Stimulated activated CD8-positive, alpha-beta memory T cell treated with anti-CD3 and anti-CD28 coated beads, Interleukin-7, amount 100 ng/mL, for 24 hours (primary cell): ENCODE measurements at regions not wholly inside any gene's neighbourhood (a gene's known extent, or its start where the extent isn't known, plus 50 kb on each side); places are given as distances from the start of the nearest gene placed in this dataset.
"Not testable (repeated sequence)": the region's sequence is repeated elsewhere in the genome, so short reads cannot be mapped to it uniquely, and the experiment has no call there.

Experiments
- DNase-seq: peaks from one replicate; pipeline ENCODE4 v3.0.0-alpha.2; 2020; ENCODE audit warnings: low read depth

DNA sequence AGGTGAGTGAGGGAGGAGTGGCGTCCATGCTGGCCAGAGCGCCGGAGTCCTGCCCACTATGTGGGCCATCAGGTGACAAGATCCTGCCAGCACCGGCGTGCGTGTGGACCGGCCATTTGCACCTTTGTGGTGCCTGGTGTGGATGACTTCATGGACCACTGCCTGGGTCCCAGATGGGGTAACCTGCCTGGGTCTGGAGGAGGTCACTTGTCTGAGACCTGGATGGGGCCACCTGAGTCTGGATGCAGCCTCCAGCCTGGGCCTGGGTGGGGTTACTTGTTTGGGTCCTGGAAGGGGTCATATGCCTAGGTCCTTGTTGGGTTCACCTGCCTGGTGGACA is 299.6 kb downstream of the NDUFA10 start:
- DNase-seq = no peak

DNA sequence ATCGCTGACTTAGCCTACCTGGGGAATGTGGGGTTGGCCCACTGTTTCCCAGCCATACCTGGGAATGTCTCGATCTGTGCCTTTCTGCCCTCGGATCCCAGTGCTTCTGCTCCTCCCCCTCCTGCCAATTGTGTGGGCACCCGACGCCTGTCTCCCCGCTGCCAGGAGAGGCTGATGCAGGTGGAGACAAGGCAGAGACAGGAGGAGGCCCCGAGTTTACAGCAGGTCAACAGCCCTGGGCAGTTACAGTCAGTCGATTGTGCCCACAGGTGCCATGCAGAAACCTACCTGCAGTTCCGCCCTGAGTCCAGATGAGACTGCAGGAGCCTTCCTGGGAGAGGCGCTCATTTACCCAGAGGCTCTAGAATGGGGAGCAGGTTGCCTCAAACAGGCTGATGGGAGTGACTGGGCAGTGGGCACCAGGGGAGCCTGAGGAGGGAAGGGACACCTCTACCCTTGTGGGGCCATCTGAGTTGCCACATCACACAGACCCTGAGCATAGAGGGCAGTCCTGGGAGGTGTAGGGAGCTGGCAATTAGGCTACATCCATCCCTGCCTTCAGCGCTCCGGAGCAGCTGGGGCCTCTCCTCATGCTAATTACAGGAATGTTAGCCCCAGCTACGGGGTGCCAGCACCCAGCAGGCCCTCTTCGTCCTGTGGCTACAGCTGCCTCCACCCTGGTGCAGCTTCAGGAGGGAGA is 300.1 kb downstream of the NDUFA10 start:
- DNase-seq = no peak

DNA sequence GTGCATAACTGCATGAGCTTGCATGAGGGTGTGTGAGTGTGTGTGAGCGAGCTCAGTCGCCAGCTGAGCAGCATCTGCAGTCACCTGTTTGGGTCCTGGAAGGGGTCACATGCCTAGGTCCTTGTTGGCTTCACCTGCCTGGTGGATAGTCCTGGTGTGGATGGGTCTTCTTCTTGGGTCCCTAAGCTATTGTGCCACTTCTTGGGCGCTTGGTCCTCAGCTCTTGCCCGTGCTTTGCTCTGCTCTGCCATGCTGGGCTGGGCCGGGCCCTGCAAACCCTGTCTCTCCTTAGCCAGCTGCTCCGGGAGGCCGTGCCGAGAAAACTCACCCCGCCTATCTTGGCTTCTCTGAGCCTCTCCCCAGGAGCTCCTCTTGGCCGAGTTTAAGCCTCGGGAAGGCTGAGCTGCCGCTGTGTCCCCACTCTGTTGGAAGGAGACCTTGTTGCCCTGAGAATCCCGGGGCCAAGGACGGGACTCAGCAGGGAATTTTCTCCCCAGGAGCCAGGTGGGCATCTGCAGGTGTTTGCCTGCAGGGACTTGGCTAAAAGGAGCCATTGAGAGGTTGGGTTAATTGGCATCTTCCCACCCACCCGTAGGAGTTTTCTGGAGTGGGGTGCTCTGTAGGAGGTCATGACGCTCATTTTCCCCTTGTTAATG is 300.8 kb downstream of the NDUFA10 start:
- DNase-seq = no peak

DNA sequence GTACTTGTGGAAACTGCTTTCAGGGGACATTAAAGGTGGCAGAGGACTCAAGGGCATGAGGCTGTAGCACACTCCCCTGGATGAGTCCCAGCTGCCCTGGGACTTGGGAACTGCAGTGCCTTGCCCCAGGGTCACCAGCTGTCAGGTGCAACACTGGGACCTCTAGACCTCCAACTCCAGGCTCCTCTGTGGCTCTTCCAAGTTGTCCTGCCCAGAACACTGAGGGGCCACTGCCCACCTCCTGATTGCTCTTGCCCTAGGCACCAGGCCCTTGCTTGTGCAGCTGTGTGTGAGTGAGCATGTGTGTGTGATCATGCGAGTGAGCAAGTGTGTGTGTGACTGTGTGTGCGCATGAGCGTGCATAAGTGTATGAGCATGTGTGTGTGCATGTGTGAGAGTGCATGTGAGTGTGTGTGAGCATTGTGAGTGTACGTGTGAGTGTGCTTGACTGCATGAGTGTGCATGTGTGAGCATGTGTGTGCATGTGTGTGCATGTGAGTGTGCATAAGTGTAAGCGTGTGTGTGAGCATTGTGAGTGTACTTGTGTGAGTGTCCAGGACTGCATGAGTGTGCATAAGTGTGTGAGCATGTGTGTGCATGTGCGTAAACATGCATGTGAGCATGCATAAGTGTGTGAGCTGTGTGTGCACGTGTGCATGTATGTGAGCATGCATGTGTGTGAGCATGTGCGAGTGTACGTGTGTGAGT is 301.5 kb downstream of the NDUFA10 start:
- DNase-seq = no peak

DNA sequence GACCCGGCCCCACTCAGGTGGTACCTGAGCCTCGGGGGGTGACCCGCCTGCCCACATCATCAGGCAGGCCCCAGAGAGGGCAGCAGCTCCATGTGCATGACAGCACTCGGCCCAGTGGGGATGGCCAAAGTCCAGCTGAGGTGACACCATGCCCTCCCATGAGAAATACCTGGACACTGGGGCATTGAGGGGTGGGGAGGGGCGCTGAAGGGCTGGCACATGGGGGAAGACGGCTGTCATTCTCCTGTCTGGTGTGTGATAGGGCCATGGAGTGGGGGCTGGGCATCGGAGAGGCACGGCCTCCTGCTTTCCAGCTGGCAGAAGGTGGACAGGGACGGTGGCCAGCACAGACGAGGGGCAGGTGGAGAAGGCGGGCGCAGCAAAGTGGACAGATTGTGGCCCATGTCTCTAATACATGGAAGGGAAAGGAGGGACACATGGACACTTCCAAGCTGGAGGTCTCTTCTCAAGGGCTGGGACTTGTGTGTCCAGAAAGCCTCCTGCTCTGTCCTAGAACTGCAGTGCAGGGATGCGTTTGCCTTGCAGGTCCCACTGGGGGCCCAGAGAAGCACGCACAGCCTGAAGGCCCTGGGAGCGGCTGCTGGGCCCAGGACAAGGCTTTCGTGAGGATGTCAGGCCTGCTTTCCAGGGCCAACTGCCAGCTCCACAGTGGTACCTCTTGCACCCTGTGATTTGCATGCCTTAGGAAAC is 302.2 kb downstream of the NDUFA10 start:
- no peak for DNase-seq

DNA sequence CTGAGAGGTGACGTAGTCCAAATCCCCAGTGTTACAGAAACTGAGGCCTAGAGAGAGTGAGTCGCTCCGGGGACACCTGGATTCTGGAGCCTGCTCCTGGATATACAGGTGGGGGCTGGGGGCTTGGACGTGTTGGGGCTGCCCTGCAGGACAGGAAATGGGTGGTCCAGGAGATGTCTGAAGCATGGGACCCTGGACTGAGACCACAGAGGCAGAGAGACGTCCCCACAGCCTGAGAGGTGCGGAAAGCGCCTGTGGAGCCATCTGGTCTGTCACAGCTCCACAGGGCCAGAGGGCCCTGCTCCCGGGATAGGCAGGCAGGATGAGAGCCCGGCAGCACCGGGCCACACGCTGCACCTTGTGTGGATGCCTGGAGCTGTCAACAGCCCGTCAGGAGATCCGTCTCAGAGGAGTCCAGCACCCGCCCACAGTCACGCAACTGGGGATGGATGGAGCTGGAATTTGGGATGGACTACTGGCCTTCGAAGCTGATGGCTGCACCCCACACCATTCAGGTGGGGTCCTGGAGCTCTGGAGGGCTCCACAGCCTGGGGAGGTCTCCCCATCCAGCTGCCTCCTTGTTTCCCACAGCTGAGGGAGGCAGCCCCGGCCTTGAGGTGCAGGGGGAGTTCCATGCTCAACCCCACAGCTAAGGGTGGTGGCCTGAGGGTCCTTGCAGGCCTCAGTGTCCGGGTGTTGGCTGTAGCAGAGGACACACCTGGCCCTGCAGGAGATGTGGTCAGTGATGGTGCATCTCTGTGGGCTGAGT is 303.0 kb downstream of the NDUFA10 start:
- DNase-seq = no peak

DNA sequence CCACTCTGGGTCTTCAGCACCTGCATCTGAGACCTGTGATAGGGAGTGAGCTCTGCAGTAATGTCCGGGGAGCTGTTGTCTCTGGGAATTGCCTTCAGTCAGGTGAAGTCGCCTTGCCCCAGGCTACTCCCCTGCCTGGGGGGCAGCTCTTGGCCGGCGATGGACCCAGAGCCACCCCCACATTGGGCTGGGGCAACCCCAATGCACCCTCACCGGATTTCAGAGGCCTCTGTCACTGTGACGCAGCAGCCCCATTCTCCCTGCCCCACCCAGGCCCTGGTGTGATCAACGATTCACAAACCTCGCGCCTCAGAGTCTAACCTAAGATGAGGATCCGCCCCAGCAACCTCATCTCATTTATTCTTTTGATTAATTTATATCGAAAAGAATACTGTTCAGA is 303.6 kb downstream of the NDUFA10 start:
- no peak for DNase-seq

DNA sequence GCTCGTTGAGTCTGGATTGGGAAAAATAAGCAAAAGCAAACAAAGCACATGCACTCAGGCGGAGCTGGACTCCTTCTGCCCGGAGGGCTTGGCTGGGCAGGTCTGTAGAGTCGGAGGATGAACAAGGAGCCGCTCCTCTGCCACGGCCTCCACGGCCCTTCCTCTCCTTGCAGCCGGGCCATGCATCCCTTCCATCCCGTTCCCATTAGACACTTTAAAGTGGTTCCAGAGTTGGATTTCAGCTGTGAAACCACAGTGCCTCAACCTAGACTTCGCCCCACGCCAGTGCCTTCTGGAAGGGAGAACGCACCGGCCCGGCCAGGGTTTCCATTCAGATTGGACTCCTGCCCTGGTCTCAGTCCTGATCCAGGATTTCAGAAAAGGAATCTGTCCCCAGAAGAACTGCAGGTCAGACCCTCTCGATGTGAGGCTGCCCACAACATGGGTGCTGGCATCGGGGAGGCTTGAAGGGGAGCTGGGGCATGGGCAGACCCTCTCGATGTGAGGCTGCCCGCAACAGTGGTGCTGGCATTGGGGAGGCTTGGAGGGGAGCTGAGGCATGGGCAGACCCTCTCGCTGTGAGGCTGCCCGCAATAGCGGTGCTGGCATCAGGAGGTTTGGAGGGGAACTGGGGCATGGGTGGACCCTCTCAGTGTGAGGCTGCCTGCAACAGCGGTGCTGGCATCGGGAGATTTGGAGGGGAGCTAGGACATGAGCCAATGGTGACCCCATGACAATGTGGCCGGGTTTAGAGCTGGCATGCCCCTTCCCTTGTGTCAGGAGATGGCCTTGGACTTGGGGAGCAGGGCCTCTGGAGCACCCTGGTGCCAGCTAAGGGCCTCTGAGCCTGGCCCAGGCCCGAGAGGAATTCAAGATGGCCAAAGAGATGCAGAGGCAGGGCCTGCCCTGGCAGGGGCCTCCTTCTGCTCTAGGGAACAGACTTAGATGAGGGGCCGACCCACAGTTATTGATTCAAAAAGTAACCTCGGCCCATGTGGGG is 304.5 kb downstream of the NDUFA10 start:
- no peak for DNase-seq

DNA sequence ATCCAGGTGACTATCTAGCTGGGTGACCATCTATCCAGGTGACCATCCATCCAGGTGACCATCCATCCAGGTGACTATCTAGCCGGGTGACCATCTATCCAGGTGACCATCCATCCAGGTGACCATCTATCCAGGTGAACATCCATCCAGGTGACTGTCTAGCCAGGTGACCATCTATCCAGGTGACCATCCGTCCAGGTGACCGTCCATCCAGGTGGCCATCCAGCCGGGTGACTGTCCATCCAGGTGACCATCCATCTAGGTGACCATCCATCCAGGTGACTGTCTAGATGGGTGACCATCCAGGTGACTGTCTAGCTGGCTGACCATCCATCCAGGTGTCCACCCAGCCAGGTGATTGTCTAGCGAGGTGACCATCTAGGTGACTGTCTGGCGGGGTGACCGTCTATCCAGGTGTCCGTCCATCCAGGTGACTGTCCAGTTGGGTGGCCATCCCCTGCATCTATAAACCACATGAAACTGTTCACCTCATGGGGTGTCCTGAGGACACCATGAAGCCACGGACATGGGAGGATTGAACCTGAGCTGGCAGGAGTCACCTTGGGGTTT is 305.3 kb downstream of the NDUFA10 start:
- no peak for DNase-seq

DNA sequence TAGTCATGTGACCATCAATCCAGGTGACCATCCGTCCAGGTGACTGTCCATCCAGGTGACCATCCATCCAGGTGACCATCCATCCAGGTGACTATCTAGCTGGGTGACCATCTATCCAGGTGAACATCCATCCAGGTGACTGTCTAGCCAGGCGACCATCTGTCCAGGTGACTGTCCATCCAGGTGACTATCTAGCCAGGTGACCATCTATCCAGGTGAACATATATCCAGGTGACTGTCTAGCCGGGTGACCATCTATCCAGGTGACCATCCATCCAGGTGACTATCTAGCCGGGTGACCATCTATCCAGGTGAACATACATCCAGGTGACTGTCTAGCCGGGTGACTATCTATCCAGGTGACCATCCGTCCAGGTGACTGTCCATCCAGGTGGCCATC is 306.2 kb downstream of the NDUFA10 start:
- DNase-seq = not testable (repeated sequence)

DNA sequence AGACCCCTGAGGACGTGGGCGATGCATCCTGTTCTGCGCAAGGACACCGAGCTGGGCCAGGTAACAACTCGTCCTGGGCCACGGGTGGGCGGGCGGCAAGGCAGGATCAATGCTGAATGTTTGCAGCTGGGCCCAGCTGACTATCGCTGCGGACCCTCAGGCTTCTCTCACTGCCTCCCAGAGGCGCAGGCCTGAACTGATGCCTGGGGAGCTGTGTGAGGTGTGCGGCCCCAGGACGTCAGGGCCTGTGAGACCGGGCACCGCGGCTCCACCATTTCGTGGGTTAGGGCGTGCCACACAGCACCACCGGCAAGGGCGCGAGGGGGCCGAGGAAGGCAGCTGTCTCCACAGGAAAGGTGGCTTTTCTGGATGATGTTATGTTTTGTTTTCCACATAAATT is 307.4 kb downstream of the NDUFA10 start:
- no peak for DNase-seq

DNA sequence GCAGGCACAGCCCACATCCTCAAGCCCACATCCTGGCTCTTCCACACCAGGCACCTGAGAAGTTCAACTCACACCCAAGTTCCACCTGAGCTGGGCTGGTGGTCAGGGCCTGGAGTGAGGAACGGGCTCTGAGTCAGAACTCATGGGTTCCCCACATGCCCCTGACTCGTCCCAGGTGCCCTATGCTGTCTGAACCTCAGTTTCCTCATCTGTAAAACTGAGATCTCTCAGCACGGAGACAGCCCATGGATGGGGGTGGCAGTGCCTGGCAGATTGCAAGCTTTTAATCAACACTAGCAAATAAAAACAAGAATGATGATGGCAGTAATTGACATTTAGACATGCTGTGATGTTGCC is 307.8 kb downstream of the NDUFA10 start:
- DNase-seq = no peak

DNA sequence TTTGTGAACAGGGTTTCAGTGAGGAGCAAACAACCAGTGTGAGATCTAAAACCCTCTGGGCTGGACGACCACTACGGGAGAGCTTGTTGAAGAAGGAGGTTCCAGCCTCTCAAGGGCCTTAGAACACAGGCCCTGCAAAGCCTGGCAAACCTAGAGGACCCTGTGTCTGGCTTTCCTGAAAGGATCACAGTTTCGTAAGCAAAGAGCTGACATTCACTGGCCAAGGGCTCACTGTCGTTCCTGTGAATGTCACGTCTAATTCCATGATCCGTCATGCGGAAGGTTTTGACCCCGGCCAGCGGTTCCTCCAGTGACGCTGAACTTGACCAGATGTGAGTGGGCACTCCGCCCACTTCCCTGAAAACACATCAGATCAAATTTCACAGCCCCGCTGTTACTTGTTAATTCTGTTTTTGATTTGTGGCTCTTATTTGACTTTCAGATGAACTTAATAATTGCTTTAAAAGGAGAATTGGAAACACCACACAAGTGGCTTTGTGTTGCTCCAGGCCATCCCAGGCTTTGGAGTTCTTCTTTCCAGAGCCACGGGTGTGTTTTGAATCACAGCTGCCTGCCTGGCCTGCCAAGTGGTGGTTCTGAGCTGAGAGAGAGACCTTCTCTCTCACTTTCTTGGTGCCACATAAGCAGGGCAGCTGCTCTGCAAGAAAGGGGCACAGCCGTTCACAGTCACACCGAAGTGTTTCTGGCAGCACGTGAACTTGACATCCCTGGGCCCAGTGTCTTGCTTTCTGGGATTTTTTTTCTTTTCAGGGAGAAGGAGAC is 308.4 kb downstream of the NDUFA10 start:
- DNase-seq = no peak

DNA sequence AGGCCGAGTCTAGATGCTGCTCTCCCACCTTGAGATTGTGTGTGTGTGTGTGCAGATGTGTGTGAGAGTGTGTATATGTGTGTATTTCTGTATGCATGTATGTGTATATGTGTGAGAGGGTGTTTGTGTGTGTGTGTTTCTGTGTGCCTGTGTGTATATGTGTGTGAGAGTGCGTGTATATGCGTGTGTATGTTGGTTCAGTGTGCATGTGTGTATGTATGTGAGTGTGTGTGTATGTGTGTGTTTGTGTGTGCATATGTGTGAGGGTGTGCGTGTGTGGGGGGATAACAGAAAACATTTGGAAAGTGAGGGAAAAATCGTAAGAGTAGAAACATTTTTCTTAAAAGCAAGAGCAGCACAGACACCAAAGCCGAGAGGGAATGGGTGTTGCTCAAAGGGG is 309.1 kb downstream of the NDUFA10 start:
- no peak for DNase-seq

DNA sequence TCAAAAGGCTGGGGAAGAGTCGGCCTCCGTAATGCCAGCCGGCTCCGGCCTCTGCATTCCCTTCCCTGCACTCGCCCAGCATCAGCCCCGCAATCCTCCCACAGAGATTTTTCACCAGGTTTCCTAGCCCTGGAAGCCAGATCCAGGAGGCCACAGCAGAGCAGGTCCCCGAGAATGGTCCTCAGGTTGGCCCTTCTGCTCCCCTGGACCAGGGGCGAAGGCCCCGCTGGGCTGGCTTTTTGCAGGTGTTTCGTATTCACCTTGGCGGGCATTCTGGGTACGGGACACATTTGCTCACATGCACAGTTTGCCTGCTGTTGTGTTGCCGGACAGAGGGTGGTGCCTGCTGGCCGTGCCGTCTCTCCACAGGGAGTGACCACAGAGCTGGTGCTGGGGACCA is 309.5 kb downstream of the NDUFA10 start:
- no peak for DNase-seq

DNA sequence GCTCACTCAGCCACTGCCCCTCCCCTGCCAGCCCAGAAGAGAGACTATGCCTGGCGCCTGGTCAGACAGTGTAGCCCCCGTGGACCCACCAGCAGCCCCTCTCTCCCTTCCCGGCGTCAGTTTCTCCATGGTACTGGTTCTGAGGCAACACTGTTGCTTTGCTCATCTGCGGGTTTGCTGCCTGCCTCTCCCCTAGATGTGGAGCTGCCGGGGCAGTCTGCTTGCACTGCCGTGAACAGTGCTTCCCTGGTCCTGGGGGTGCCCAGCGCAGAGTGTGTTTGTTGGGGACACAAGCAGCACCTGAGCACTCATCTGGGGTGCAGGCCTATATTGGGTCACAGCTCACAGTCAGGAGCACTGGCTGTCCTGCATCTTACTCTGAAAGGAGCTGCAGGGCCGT is 309.9 kb downstream of the NDUFA10 start:
- DNase-seq = no peak

DNA sequence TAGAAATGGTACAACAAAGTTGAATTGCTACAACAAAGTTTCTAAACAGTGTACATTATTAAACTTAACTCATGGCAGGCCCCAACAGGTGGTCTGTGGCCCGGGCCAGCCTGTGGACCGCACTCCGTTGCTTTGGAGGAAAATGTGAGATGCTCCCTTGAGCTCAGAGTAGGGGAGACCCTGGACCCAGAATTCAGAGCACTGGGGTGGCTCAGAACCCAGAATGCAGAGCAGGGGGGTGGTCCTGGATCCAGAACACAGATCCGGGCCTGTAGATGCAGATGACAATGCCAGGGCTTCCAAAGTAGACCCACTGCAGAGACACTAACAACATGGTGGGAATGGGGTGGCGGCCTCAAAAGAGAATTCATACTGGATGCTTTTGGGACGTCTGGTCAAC is 311.0 kb downstream of the NDUFA10 start:
- DNase-seq = no peak

DNA sequence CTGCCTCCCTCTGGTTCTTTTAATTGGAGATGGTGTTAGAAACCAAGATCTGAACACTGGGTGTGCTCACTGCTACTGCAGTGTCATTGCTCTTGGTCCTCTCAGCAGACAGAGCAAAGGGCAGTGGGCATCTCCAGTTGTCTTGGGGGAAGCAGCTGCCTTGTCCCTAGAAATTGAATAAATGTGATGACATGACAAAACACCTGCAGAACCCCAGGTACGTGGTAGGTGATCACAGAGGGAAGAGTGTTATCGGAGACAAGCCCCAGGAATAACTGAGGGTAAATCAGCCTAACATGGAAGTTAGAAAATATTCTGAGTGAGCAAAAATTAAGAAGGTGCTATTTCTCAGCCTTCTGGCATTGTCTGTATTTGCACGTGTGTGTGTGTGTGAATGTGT is 311.9 kb upstream of the HDAC4 start:
- no peak for DNase-seq

DNA sequence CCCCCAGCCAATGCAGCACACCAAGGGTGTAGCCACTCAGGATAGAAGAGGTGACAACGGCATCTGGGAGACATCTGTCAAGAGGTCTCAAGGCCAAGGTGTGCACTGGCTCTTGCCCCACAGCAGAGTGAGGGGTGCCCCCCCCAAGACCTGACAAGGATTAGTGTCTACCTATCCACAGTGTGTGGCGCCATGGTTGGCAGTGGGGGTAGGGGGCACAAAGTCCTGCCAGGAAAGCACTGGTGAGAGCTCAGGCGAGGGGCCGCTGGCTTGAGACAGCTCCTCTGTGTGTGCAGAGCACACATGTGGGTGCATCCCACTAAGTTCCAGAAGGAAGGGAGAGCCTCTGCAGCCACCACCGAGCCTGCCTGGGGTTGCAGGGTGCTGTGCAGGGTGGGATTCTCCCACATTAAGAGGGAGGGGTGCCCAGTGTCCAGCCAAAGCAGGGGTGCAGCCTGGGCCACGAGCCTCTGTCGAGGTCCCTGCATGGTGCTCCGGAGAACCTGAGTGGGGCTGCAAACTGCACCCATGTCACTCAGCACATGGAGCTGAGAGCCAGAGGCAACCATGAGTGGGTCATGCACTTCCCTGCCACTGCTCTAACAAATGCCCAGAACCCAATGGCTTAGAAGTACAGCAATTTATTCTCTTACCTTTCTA is 311.2 kb upstream of the HDAC4 start:
- DNase-seq = no peak
